ENCODE measurements at regions not wholly inside any gene's neighbourhood (a gene's known extent, or its start where the extent isn't known, plus 50 kb on each side); places are given as distances from the start of the nearest gene placed in this dataset.
"Not testable (repeated sequence)": the region's sequence is repeated elsewhere in the genome, so short reads cannot be mapped to it uniquely, and the experiment has no call there.

DNA sequence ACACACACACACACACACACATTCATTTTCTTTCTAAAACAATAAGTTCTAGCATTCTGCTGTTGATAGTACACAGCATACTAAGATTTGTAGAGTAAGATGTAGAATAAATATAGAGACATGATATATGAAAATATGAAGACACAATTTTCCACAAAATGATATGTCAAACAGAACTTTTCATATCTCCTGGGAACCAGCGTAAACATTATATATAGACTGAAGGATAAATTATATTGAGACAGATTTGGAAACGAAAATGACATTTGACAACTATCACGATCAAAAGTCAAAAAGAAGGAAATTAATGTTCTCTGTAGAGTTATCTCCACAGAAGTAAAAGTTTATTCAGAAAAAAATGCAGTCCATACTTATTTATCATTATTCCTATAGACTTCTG is 1605.7 kb upstream of the SLC10A2 start:
- DNase-seq: no peak

DNA sequence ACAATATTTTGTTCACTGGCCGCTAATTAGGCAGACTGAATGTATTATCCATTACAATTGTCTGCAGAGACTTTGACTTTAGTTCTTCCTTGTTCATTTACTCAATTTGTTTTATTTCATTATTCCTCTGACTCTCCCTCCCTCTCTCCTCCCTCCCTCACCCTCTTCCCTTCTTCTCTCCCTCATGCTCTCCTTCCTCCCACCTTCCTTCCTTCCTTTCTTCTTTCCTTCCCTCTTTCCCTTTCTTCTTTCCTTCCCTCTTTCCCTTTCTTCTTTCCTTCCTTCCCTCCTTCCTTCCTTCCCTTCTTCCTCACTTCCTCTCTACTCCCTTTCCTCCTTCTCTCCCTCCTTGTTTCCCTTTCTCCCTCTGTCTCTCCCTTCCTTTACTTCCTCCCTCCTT is 1591.0 kb upstream of the SLC10A2 start:
- DNase-seq: no peak

DNA sequence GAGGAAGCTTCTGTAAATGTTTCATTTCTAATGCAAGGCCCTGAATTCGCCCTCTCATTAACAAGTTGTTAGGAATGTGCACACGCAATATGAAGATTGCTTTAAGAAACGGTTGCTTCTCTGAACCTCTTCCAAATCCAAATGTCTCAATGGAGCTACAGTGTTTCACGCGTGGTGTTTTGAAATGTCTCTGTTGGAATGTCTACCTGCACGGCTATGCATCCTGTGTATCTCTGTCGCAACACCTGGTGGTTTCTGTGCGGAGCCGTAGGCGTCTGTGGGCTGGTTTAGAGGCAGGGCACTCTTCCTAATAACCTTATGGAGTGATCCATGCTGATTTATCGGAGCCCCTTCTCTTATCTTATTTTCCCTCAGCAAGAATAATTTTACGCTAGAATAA is 1584.2 kb upstream of the SLC10A2 start:
- DNase-seq: no peak

DNA sequence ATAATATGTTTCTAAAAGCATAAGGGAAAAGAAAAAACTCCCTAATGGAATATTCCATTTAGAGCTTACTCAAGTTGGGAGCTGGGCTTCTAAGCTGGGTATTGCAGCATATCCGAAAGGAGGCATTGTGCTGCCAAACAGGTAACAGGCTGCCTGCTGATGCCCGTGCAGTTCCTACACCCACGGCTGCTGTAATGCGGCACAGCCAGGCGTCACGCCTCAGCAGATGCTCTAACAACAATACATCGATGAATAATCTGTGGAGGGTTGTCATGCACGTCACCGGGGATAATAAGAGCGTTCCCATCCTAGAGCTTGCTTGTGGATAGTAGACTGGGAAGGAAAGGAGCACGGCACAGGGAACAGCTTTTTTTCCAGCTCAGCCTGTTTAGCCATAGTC is 1582.1 kb upstream of the SLC10A2 start:
- DNase-seq: peak in 1 of 2 donors; percentile 18

DNA sequence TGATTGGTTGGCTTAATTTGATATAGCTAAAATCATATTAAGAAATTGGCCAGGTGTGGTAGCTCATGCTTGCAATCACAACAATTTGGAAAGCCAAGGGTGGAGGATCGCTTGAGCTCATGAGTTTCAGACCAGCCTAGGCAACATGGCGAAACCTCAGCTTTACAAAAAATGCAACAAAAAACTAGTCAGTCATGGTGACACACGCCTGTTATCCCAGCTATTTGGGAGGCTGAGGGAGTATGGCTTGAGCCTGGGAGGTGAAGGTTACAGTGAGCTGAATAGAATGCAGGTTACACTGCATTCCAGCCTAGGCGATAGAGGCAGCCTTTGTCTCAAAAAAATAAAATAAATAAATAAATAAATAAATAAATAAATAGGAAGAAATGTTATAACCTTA is 1579.6 kb upstream of the SLC10A2 start:
- DNase-seq: no peak

DNA sequence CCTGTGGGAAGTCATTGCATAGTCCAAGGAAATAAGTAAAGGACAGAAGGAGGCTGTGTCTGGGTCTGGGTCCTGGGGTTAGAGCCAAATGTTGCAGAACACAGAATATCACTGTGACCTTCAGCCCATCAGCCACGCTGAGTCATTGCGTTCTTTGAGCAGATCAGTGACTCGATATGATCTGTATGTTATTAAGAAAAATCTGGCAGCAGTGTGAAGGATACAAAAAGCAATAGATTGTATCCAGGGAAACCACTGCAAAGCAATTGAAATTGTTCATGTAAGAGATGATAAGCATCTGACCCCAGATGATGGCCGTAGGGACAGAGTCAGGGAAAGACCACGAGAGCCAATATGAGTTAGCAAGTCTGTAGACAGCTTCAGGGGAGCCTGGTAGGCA is 1575.1 kb upstream of the SLC10A2 start:
- no peak for DNase-seq

DNA sequence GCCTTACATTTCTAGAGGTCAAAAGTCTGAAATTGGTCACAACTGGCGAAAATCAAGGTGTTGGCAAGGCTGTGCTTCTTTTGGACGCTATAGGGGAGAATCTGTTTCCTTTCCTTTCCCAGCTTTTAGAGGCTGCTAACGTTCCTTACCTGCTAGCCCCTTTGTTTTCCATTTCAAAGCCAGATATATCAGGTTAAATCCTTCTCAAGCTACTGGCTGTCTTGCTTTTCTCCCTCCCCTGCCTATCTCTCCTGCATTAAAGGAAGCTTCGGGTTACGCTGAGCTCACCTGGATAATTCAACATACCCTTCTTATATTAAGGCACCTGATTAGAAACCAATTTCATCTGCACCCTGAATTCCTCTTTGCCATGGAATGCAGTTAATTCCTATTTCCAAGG is 1569.7 kb upstream of the SLC10A2 start:
- DNase-seq: no peak

DNA sequence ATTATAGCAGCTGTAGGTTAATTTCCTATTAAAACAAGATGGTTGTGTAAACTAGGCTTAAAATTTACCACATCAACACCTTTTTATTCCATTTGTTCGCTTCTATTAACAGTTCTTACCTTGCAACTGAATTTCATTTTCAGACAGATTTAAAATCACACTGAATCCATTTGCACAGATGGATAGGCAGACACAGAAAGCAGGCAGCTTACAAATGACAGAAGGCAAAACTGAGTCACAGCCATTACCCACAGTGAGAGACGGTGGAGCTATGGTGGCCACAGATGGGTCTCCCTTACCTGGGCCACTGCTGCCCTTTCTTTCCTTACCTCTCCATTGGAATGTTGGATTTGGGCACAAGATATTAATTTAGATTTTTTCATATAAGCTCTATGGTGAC is 1567.8 kb upstream of the SLC10A2 start:
- no peak for DNase-seq

DNA sequence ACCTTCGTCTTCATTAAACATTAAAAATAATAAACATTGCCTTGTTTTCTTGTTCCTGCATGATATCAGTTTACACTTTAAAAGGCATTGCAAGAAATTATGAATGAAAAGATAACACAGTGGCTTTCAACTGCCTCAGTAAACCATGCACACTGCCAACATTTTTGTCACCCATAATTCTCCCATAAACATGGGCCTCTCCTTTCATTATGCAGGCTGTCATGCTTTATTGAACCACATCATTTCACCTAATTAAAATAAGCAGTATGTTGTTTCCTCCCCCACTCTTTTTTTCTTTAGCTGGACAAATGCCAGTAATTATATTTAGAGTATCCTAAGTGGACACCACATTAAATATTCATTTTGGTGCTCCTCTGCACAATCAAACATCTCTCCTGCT is 1566.5 kb upstream of the SLC10A2 start:
- no peak for DNase-seq

DNA sequence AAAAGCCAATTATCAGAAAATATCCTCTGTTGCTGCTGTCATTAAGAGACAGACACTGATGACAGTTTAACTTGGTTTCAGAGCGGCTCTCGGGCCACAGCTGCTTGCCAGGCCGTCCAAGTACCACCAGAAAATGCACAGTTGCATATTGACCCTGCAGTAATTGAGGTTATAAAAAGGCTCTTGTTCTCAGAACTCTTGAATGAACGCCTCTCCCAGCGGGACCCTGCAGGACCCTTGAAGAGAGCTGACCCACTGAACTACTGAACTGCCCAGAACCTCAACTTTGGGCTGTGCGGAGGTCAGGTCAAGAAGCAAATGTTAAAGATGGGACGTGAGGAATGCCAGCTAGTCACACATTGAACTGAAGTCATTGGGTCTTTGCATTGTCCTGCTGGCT is 1559.0 kb upstream of the SLC10A2 start:
- DNase-seq: no peak

DNA sequence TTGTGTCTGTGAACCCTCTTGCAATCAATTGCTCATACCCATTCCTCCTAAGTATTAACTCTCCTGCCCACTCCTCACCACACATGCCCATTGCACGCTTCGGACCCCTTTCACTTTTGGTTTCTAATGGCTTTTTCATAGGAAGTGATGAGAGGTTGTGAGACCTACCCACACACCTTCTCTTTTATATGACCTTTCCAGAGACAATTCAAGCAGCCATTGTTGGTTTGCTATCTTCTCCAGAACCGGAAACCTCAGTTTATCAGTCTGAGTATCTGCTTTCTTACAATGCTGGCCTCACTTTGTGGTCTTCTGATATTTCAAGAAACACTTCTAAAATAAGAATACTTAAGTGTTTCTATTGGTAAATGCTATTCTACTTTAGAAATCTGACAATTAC is 1550.8 kb upstream of the SLC10A2 start:
- DNase-seq: no peak

DNA sequence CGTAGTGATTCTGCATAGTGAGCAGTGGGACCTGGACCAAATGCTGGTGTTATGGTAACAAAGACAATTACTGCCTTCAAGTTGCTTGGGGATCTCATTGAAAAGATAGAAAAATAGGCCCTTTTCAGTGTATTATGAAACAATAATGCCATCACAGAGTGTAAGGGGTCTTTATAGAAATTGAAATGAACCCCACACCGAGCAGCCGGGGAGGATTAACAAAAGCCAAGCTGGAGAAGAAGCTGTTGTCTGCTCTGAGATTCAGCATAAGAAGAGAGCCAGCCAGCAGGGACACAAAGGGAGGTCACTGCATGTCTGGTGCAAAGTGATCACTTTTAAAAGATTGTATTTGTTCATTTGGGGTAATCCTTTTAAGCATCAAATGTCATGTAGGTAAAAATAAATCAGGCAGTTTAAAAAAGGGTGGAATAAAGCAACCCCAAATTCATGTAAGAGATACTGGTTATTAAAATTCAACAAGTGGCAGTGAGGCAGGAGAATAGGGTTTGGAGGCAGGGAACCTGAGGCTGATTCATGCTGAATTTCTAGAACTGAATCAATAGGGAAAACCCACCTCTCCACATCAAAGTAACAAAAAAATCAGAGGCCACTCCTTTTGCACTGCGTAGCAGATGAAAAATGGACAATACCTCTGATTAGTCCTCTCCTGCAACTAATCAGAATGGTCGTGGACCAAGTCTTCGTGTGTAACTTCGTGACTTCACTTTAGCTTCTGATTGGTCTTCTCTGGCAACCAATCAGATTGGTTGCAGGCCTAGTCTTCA is 1548.3 kb upstream of the SLC10A2 start:
- DNase-seq: no peak

DNA sequence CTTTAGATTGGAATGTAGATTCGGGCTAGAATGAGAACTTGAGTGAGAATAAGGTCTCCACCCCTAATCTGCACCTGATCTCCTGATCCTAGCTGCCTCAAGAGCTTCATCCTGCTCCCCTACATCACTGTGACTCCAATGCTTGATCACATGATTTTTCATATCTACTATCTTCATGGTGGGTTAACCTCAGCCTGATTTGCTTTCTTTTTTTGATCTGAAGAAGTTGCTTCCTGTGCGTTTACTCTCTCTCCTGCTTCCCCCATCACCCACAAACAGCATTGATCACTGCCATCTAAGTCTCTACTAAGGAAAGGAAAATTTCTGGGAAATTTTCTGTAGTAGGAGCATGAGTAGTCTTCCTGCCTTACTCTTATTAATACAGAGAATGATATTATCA is 1542.1 kb upstream of the SLC10A2 start:
- DNase-seq: no peak

DNA sequence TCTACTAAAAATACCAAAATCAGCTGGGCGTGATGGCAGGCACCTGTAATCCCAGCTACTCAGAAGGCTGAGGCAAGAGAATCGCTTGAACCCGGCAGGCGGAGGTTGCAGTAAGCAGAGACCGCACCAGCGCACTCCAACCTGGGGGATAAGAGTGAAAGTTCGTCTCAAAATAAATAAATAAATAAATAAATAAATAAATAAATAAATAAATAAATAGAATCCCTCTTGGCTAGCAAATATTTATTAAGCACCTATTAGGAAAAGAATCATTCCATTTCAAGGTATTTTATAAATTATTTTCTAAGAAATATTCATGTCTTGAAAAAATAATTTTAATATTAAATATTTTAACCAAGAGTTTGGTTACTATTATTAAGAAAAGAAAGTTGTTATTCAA is 1539.2 kb upstream of the SLC10A2 start:
- not testable (repeated sequence) for DNase-seq

DNA sequence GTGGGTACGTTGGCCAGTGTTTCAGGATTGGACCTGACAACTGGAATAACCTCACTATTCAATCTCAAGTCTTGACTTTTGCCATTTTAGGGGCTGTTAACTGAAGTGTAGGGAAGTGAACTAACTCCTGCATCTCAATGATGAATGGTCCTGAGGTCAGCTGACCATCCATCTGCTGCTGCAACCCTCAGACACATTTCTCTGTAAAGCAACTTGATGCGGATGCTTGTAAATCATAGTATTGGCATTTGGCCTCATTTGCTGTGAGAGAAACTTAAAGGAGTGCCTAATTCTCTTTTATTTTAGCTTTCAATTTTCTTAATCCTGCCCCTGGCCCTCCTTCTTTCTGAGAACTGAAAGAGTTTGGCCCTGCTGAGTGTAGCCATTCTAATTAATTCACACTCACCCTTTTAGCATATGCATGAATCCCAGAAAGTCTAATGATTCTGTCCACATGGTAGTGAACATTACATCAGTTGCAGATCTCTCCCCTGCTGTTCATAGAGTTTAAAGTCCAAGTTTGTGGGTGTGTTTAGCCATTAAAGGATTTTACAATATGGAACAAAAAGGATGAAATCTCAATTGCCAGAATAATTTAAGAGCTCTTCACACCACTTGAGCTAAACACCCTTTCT is 1531.4 kb upstream of the SLC10A2 start:
- DNase-seq: no peak

DNA sequence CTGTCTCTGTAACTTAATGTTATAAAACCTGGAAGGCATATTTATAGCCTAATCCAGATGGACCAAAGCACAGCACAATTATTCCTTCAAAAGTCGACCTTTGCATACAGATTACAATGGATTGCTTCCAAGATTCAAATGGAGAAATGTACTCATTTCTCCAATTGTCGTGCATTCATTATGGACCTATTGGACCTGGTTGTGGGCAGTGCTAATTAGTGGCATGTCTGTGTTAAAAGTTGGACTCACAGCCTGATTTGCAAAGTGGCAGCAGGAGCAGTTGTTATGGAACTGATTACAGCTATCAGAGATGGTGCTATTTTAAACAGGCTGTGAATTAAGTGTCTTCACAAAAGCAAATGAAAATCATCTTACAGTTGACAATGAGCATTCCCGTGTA is 1529.3 kb upstream of the SLC10A2 start:
- DNase-seq: no peak

DNA sequence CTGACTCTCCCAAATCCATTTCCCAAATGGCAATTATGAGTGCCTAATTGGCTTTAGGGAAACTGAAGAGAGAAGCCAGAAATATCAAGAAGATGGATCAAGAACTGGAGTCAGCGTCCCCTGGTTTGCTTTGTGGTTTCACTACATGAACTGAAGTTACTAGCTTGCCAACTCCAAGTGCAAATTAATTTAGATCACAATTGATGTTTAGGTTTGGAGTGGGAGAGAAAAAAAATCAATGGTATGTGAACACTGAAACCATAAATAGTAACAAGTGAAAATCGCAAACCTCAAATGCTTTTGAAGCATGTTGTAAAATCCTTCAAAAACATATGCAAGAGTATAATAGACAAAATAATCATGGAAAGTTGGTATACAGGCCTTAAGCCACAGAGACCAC is 1528.6 kb upstream of the SLC10A2 start:
- DNase-seq: no peak

DNA sequence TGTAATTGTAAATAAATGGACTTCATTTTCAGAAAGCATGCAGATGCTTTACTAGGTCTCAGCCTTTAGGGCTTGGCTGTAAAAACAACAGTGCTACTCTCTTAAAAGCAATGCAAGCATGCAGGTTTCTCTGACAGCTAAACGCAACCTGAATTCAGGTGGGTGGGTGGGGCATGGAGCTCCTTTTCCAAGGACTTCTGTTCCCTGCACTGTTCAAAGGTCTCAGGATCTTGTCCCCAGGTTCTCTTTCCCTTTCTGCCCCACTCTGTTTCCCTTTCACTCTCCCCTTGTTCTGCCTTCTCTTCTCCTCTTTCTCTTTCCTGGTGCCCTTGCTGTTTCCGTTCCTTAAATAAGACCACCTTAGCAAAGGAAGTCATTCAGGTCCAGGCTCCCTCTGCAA is 1527.5 kb upstream of the SLC10A2 start:
- no peak for DNase-seq

DNA sequence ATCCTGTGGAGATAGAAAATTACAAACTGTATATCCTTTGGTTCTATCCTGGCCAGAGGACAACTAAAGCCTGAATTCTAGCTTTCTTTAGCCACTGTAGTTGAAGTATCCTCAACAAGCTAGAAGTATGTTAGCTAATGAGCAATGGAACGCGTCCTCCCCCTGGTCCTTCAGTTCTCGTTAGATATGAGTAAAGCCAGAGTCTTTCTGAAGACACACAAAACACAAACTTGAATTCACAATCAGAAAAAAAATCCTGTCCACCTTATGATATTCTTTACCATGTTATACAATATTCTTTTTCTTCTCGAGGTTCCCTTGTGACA is 1527.0 kb upstream of the SLC10A2 start:
- DNase-seq: no peak

DNA sequence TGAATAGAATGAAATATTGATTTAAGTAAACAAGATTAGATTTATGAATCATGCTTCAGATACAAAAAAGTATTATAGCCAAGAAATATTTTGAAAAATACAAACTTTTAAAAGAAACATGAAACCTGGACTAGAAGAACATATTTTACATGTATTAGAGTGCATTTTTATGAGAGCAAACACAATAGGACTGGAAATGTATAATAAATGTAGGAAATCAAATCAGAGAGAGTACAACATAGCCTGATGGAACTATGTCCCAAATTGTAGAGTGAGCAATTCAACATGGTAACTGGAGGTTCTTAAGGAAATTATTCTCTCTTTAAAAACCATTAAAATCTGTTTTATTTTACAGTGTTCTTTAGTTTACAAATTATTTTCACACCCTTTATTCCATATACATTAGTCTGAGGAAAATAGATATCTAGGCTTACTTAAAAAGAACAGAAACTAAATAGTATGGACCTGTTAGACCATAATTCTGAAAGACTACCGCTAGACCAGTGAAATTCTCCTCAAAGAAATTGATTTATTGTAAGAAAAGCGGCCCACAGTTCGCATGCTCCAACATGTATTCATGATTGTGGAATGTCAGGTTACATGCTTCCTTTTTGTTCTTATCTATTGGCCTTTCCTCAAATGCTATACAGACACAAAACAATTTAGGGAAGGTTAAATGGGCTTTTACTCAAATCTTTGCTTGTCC is 1526.5 kb upstream of the SLC10A2 start:
- DNase-seq: no peak

DNA sequence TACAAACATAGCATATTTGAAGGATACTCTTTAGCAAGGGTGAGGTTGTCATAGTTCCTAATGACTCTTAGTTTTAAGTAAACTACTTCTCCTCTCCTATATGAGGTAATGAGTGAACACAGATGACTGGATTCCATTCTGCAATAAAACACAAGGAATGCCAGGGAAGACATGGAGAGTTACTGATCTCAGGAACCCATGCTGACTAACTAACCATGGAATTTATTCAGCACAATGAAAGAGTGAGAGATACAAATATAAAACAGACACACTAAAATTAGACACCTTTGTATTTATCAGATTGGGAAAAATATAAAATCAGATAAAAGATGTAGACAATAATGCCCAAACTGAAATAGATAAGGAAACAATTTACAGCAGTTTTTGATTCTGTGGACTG is 1525.9 kb upstream of the SLC10A2 start:
- DNase-seq: no peak

DNA sequence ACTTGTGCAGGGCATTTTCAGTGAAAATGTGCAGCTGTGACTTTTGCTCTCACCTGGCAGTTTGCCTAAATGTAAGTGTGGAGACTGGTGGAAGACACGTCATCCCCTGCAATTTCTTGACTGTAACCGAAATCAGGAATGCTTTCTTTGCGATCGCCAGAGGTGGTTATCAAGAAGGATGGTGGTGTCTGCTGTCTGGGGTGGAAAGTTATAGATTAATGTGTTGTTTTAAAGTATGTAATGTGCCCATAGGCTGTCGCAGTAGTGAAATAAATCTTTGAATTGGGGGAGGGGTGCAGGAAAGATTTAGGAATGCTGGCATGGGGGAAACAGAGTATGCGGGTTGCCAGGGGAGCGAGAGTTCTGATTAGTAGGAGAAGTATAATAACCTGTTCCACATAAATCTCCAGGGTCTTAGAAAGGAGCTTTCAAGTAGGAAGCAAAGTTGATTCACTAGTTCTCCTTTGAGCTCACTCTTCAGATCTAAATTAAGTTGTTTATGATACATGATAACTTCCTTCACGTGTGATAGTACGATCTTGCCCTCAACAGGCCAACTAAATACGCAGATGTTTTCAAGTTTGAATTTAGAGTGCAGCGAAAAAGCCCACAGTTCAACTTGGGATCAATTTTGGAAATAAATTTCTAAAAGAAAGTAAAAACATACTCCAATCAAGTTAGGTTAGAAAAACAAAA is 1520.0 kb upstream of the SLC10A2 start:
- no peak for DNase-seq

DNA sequence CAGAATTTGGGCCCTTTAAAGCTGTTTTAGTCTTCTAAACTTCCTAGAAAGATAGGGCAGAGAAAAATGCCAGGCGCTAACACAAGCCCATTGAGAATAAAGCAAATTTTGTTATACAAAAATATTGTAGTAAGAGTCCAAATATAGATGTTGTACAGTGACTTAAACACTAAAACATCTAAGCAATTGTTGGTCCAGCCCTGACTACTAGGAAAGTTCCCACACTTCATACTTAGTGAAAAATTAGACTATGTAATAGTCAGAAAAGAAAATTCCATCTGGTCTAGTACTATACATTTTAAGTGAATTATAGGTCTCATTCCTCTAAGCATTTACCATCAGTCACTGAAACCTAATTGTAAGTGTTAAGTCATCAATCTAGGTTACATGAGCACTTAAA is 1518.3 kb upstream of the SLC10A2 start:
- DNase-seq: no peak

DNA sequence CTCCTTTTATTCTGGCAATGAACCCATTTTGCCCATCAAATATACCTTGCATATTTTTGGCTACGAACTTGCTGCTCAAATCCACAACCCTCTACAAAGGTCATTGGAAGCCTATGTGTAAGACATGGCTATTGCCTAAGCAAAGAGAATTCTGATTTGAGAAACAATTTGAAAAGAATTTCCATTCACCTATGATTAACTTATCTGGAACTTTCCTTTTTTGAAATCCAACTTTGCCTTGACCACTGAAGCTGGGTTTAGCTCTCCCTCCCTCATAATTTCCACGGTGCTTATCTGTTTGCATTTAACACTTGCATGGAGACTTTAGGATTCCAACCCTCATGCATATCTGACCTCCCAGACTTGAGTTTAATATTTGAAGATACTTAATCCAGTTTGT is 1514.7 kb upstream of the SLC10A2 start:
- DNase-seq: no peak

All from hippocampal formation (tissue), 2 donors.